Adrenal gland (tissue), 9 donors: ENCODE measurements at regions not wholly inside any gene's neighbourhood (a gene's known extent, or its start where the extent isn't known, plus 50 kb on each side); places are given as distances from the start of the nearest gene placed in this dataset.

Source experiments
- DNase-seq, 7 donors: peaks; one replicate each; pipeline ENCODE4 v3.0.0-alpha.2; 2019 to 2020
- H3K27ac ChIP-seq, 5 donors: fragments of 200-600 bp; sonication (generic) in 4 of 5; 1 replicate in 3 of 5; 2 replicates in 2 of 5; pipeline versions ENCODE4 v1.5.1 to v1.8.0; 2016 to 2020; ENCODE audit warnings: mild to moderate bottlenecking in 1 of 5
- H3K27me3 ChIP-seq: fragments of 200-600 bp; 2 replicates; pipeline ENCODE4 v1.8.0; 2021
- H3K36me3 ChIP-seq, 2 donors: fragments of 200-600 bp; replicated peaks in 1 of 2; 1 replicate in 1 of 2; 2 replicates in 1 of 2; pipeline versions ENCODE4 v1.5.1 to v1.8.0; 2018 to 2022
- H3K4me1 ChIP-seq, 2 donors: fragments of 200-600 bp; replicated peaks in 1 of 2; 1 replicate in 1 of 2; 2 replicates in 1 of 2; pipeline versions ENCODE4 v1.5.1 to v1.8.0; 2018 to 2021
- H3K4me3 ChIP-seq, 4 donors: fragments of 200-600 bp; sonication (generic) in 3 of 4; one replicate each; pipeline ENCODE4 v1.5.1; 2016 to 2018
- H3K9me3 ChIP-seq, 3 donors: fragments of 200-600 bp; sonication (generic) in 1 of 3; replicated peaks in 1 of 3; 1 replicate in 2 of 3; 2 replicates in 1 of 3; pipeline versions ENCODE4 v1.5.1 to v1.8.0; 2016 to 2021
- CTCF ChIP-seq, 6 experiments: fragments of 450-650 bp in 4 of 6; fragments of 200-600 bp in 2 of 6; sonication (generic) in 1 of 6; IDR thresholded peaks; 1 replicate in 5 of 6; 2 replicates in 1 of 6; pipeline versions ENCODE4 v1.5.1 to v1.8.0; 2016 to 2021; ENCODE audit warnings: antibody characterized with exemption in 6 of 6, mild to moderate bottlenecking in 2 of 6, moderate library complexity in 1 of 6
- POLR2A ChIP-seq, 2 donors: fragments of 450-650 bp; IDR thresholded peaks; one replicate each; pipeline ENCODE4 v1.6.1; 2017; ENCODE audit warnings: antibody characterized with exemption in 2 of 2, mild to moderate bottlenecking in 2 of 2, moderate library complexity in 1 of 2
- WGBS, 4 donors: extraction: QIAGEN DNeasy Blood & Tissue Kit in 2 of 4; methylation state at CpG; one replicate each; pipeline versions ENCODE4 v1.1.5 to v1.1.7; 2013 to 2017; 5-methylcytosine and 5-hydroxymethylcytosine counted together
- intact Hi-C, 2 donors: fragments of 100-400 bp; cut with DNase I; formaldehyde crosslinking; loops; one replicate each; pipeline versions ENCODE4 v1.14.1 to v1.15.0; 2022 to 2023
- donor health status: healthy with polysubstance abuse.
- donor health status: Bipolar disorder and iron deficiency.
- donor health status: DM: yes; HTN: yes; CAD: no.
- donor health status: DM: no; HTN: no; CAD: no.
- donor health status: DM: no; HTN: no; CAD: no.

GRCh38 chr10:124162774-124163354, 69.5 kb upstream of the CHST15 start:
- DNase-seq = no peak
- 53 to 77% (median 62%) methylated on average over 6 of the region's 6 CpGs for WGBS, 4 donors
- intact Hi-C loops = no loop called here
- Histone ChIP-seq H3K27ac (no peak overlapping the region), H3K9me3 (no peaks in the 10 kb centered on the region), H3K36me3 (no peaks in the 10 kb centered on the region), H3K4me1 (no peaks in the 10 kb centered on the region), H3K27me3 (no peaks in the 10 kb centered on the region), H3K4me3 (no peak overlapping the region)
- TF ChIP-seq CTCF (IDR thresholded peaks at IDR 0.05) (no peak), POLR2A (IDR thresholded peaks at IDR 0.05) (no peak)

GRCh38 chr10:124162136-124162535, 68.7 kb upstream of the CHST15 start:
- no peaks in the 10 kb centered on the region for H3K36me3 ChIP-seq
- 82 to 87% (median 84%) methylated on average over 6 of the region's 6 CpGs for WGBS, 4 donors
- H3K4me1 ChIP-seq = peaks cover 0 to 4% of the 10 kb centered on the region in 2 donors
- no peak overlapping the region for H3K27ac ChIP-seq
- H3K4me3 ChIP-seq = no peak overlapping the region
- no peaks in the 10 kb centered on the region for H3K27me3 ChIP-seq
- no peaks in the 10 kb centered on the region for H3K9me3 ChIP-seq
- TF ChIP-seq CTCF (IDR thresholded peaks at IDR 0.05) = no peak
- no peak for TF ChIP-seq POLR2A (IDR thresholded peaks at IDR 0.05)
- intact Hi-C loops = no loop called here
- no peak for DNase-seq

GRCh38 chr10:124161601-124162000, 68.2 kb upstream of the CHST15 start:
- peaks cover 0 to 9% of the 10 kb centered on the region in 2 donors for H3K4me1 ChIP-seq
- H3K4me3 ChIP-seq = no peak overlapping the region
- TF ChIP-seq CTCF (IDR thresholded peaks at IDR 0.05) (no peak), POLR2A (IDR thresholded peaks at IDR 0.05) (no peak)
- no peaks in the 10 kb centered on the region for H3K27me3 ChIP-seq
- WGBS, 4 donors = 31 to 89% (median 78%) methylated on average over 2 to 5 of the region's 5 CpGs
- intact Hi-C loops = no loop called here
- H3K36me3 ChIP-seq = no peaks in the 10 kb centered on the region
- no peak overlapping the region for H3K27ac ChIP-seq
- no peaks in the 10 kb centered on the region for H3K9me3 ChIP-seq
- DNase-seq = no peak

- Histone ChIP-seq H3K4me3 (no peak overlapping the region), H3K4me1 (peaks cover 5 to 15% of the 10 kb centered on the region in 2 donors), H3K27me3 (no peaks in the 10 kb centered on the region), H3K36me3 (no peaks in the 10 kb centered on the region), H3K9me3 (no peaks in the 10 kb centered on the region), H3K27ac (no peak overlapping the region)
- 64 to 81% (median 71%) methylated on average over 12 to 13 of the region's 13 CpGs for WGBS, 4 donors
- DNase-seq = no peak
- TF ChIP-seq CTCF (IDR thresholded peaks at IDR 0.05) (no peak), POLR2A (IDR thresholded peaks at IDR 0.05) (no peak)
- intact Hi-C loops = no loop called here
Measured at GRCh38 chr10:124160943-124161582, 67.7 kb upstream of the CHST15 start.
